ENCODE measurements at regions not wholly inside any gene's neighbourhood (a gene's known extent, or its start where the extent isn't known, plus 50 kb on each side); places are given as distances from the start of the nearest gene placed in this dataset.
A peak's percentile ranks its signal among the peaks of the same experiment; 100 is the strongest.

DNA sequence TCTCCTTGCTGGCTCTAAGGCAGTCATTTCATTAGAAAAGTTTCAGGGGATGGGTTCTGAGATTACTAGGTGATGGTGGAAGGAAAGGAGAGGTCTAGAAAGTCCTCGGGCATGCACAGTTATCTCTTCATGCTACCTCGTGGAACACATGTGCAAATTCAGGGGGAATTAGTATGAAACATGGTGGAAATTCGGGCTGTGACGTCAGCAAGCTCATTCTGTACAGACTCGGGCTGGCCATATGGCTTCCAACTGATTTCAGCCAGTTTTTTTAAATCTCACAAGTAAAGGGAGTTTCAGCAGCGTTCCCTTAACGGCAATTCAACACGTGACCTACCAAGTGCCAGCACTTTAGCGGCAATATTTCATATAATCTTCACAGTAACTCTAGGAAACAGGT lies 251.1 kb downstream of the TBL1XR1 start:
- Histone ChIP-seq H3K27ac (no peak overlapping the region), H3K4me3 (no peak overlapping the region)
- TF ChIP-seq, protein P1, sequence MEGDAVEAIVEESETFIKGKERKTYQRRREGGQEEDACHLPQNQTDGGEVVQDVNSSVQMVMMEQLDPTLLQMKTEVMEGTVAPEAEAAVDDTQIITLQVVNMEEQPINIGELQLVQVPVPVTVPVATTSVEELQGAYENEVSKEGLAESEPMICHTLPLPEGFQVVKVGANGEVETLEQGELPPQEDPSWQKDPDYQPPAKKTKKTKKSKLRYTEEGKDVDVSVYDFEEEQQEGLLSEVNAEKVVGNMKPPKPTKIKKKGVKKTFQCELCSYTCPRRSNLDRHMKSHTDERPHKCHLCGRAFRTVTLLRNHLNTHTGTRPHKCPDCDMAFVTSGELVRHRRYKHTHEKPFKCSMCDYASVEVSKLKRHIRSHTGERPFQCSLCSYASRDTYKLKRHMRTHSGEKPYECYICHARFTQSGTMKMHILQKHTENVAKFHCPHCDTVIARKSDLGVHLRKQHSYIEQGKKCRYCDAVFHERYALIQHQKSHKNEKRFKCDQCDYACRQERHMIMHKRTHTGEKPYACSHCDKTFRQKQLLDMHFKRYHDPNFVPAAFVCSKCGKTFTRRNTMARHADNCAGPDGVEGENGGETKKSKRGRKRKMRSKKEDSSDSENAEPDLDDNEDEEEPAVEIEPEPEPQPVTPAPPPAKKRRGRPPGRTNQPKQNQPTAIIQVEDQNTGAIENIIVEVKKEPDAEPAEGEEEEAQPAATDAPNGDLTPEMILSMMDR (IDR thresholded peaks at IDR 0.05) = no peak
- DNase-seq (ENCODE audit: low spot score) = no peak

DNA sequence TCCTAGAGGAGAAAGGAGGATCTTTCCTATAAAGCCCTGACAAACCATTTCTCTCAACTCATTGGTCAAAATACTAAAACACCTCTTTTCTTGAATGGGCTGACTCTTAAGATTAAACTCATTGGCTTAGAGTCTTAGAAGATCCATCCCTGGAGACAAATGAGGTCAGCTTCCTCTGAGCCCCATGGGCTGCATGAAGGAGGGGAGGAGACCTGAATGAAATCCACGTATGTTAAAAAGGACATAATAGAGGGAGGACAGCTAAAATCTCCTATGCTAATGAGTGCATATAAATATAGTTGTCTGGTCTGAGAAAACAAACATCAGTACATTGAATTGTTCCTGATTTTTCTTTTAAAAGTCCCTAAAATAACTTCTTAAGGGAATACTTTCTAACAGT lies 255.0 kb downstream of the TBL1XR1 start:
- H3K27ac ChIP-seq = no peak overlapping the region
- no peak overlapping the region for H3K4me3 ChIP-seq
- TF ChIP-seq, protein P1 (IDR thresholded peaks at IDR 0.05) = no peak
- DNase-seq (ENCODE audit: low spot score) = no peak

DNA sequence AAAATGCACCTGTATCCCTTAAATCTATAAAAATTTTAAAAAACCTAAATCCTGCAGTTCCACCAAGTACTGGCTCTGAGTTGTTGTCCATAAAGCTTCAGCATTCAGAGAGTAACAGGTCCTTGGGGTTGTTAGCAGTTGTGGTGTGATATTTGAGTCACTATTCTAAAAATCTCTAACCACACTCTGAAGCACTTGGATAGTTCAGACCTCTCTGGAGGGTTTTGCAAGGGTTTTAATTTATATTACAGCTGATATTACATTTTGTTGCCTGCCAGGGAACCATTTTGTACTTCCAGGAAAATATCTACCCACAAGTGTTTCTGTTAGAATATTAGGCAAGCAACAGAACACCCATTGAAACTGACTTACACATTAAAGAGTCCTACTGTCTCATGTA lies 255.6 kb downstream of the TBL1XR1 start:
- no peak overlapping the region for H3K27ac ChIP-seq
- TF ChIP-seq, protein P1 (IDR thresholded peaks at IDR 0.05) = no peak
- H3K4me3 ChIP-seq = no peak overlapping the region
- DNase-seq (ENCODE audit: low spot score) = no peak

DNA sequence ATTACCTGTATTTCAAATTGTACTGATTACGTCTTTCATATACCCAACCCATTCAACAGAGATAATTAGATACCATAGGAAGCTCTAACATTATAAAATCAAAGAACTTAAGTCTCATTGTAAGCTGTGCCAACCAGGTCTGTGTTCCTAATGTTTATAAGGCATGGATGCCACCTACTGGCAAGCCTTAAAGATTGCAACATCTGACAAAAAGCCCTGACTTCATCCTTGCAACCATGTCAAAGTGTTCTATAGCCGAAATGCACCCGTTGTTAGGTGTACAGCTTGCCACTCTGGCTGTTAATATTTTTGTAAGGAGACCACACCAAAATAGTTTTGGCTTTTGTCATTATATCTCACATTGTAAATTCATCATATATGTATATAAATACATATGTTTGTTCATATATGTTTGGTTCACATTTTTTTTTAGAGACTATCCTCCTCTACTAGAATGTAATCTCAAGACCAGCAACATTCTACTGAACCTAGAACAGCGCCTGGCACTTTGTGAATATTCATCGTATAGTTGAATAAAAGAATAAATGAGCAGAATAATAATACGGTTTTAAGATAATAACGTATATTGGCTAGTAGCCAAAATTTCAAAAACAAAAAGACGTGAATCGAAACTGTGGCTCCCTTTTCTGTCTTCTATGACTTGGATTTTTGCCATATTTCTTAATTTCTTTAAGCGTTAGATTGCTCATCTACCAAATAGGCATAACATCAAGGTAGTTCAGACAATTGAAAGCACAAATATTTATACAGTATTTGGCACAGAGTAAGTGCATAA lies 258.1 kb downstream of the TBL1XR1 start:
- Histone ChIP-seq H3K4me3 (no peak overlapping the region), H3K27ac (no peak overlapping the region)
- no peak for DNase-seq (ENCODE audit: low spot score)
- TF ChIP-seq, protein P1 (IDR thresholded peaks at IDR 0.05) = peak; percentile 66

DNA sequence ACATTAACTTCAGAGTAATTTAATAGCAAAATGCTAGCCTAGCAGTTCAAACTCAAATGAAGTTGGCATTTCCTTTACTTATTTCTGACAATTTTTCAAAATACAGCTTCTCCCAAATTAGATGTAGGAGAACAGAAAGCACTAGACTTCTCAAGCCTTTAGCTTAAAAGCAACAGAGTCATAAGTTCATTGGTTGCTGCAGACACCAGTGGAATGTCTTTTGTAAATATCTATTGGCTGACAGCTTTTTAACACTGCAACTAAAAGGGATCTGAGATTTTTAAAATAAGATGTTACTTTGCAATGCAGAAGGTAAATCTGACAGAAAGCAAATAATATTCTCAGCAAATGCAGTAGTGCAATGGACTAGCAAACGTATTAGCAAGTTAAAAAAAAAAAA lies 259.3 kb downstream of the TBL1XR1 start:
- DNase-seq (ENCODE audit: low spot score) = no peak
- H3K27ac ChIP-seq = no peak overlapping the region
- TF ChIP-seq, protein P1 (IDR thresholded peaks at IDR 0.05) = no peak
- no peak overlapping the region for H3K4me3 ChIP-seq

DNA sequence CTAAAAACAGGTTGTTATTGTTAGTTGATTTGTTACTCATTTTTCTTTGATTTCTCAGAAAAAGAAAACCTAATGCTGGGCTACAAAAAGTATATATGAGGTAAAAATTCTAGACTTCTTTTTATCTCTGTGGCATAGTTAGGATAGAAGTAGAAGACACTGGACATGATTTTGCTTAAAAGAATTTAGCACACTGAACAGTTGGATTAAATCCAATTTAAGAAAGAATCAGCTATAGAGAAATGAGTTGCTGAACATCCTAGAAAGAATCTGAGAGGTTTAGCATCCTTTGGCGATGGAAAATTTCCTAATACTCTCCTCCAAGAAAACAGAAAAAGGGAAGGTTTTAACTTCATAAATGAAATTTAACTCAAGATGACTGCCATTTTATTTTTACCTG lies 259.7 kb downstream of the TBL1XR1 start:
- no peak overlapping the region for H3K4me3 ChIP-seq
- H3K27ac ChIP-seq = no peak overlapping the region
- no peak for DNase-seq (ENCODE audit: low spot score)
- TF ChIP-seq, protein P1 (IDR thresholded peaks at IDR 0.05) = no peak

DNA sequence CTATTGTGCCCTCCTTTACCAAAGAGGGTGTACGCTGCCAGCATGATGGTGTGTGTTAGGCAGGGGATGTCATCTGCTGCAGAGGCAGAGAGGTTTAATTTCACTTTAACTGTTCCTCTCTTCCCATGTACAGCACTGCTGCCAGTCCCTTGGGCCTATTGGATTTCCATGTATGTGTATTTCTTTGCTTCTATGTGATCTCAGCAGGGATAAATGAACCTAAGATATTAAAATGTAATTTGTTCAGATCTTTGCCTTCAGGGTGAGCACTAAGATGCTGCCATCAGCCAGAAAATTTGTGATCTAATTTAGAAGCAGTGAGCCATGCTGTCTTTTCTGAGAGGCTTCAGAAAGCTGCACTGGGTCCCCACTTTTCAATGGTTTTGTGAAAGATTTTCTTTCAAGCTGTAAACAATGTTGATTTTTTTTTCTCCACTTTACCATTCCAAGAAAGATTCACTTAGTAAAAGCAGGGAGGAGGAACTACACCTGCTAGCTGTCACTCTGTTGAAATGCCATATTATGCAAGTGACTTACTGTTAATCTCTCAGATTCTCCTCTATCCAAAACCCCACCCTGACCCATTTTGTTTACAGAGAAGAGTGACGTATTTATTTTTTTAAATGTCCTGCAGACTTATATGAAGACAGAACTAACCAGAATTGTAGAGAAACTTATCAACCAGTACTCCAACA lies 261.9 kb downstream of the TBL1XR1 start:
- no peak overlapping the region for H3K27ac ChIP-seq
- H3K4me3 ChIP-seq = no peak overlapping the region
- TF ChIP-seq, protein P1 (IDR thresholded peaks at IDR 0.05) = no peak
- DNase-seq (ENCODE audit: low spot score) = no peak
